ENCODE measurements at regions not wholly inside any gene's neighbourhood (a gene's known extent, or its start where the extent isn't known, plus 50 kb on each side); places are given as distances from the start of the nearest gene placed in this dataset.

DNA sequence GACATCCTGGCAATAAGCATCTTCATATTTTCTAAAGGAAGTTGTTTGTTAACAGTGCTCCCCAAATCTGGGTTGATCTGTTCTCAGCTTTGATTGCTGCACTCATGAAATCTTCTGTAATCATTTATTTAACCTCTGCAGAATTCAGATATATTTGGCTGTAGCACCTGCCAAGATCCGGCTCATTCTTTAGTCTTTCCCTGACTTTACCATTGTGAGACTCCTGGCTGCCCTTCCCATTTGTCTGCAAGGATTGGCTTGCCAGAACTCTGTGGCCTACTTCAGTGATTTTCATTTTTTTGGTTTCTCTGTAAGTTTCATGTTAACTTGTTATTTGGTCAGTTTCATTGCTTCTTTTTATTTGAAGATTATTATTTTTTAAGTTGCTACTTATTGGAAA, 191.2 kb upstream of the PLXNC1 start:
- DNase-seq (ENCODE audit: low read depth): no peak
- TF ChIP-seq, protein P1, sequence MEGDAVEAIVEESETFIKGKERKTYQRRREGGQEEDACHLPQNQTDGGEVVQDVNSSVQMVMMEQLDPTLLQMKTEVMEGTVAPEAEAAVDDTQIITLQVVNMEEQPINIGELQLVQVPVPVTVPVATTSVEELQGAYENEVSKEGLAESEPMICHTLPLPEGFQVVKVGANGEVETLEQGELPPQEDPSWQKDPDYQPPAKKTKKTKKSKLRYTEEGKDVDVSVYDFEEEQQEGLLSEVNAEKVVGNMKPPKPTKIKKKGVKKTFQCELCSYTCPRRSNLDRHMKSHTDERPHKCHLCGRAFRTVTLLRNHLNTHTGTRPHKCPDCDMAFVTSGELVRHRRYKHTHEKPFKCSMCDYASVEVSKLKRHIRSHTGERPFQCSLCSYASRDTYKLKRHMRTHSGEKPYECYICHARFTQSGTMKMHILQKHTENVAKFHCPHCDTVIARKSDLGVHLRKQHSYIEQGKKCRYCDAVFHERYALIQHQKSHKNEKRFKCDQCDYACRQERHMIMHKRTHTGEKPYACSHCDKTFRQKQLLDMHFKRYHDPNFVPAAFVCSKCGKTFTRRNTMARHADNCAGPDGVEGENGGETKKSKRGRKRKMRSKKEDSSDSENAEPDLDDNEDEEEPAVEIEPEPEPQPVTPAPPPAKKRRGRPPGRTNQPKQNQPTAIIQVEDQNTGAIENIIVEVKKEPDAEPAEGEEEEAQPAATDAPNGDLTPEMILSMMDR (conservative IDR thresholded peaks at IDR 0.05; ENCODE audit: low read depth, low read length): no peak
- no peak overlapping the region for H3K4me3 ChIP-seq (ENCODE audit: low read length)

- no peak overlapping the region for H3K4me3 ChIP-seq (ENCODE audit: low read length)
- TF ChIP-seq, protein P1 (conservative IDR thresholded peaks at IDR 0.05; ENCODE audit: low read depth, low read length): peak; percentile 3
- DNase-seq (ENCODE audit: low read depth): no peak
These were observed 190.5 kb upstream of the PLXNC1 start for GRCh38 chr12:93957870-93958269.

DNA sequence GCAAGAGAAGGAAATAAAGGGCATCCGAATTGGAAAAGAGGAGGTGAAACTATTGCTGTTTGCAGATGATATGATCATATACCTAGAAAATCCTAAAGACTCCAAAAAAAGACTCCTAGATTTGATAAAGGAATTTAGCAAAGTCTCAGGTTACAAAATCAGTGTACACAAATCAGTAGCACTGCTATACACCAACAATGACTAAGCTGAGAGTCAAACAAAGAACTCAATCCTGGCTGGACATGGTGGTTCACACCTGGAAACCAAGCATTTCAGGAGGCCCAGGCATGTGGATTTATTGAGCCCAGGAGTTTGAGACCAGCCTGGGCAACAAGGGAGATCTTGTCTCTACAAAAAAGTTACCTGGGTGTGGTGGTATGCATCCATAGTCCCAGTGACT, 188.7 kb upstream of the PLXNC1 start:
- DNase-seq (ENCODE audit: low read depth): no peak
- no peak overlapping the region for H3K4me3 ChIP-seq (ENCODE audit: low read length)
- TF ChIP-seq, protein P1 (conservative IDR thresholded peaks at IDR 0.05; ENCODE audit: low read depth, low read length): no peak

- no peak overlapping the region for H3K4me3 ChIP-seq (ENCODE audit: low read length)
- no peak for DNase-seq (ENCODE audit: low read depth)
- TF ChIP-seq, protein P1 (conservative IDR thresholded peaks at IDR 0.05; ENCODE audit: low read depth, low read length): no peak
These were observed 187.9 kb upstream of the PLXNC1 start for GRCh38 chr12:93960521-93960920.

DNA sequence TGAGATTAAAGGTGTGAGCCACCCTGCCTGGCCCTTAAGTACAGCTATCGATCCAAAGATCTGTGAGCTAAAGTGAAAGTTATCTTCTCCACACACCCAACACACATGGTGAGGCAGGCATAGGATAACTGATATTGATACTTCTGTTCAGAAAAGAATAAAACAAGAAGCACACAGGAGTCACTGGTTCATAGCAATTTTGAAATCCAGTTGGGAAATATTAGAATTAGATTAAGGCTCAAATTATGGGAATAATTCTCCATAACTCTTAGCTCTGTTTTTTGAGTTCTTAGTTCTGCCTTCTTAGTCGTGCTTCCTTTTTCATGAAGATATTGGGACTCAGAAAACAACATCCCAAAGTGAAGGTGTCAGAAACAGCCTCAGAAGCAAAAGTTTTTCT, 186.0 kb upstream of the PLXNC1 start:
- no peak for DNase-seq (ENCODE audit: low read depth)
- TF ChIP-seq, protein P1 (conservative IDR thresholded peaks at IDR 0.05; ENCODE audit: low read depth, low read length): no peak
- H3K4me3 ChIP-seq (ENCODE audit: low read length): no peak overlapping the region

DNA sequence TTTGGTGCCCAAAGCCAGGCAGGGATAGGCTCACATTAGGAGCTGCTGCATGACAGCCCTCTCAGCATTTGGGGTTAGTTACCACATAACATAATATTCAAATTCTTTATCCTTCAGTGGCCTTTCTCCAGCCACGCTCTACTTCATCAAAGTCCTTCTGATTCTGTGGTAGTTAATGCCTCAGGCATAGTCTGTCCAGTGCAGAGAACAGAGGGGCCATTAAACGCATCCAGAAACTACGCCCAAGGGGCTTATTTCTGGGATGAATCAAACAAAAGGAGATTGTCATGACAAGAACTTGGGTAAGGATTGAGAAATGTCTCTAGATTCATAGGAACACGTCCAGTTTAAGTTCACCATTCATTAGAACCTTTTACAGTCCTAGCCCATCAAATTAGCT, 183.4 kb upstream of the PLXNC1 start:
- no peak for DNase-seq (ENCODE audit: low read depth)
- TF ChIP-seq, protein P1 (conservative IDR thresholded peaks at IDR 0.05; ENCODE audit: low read depth, low read length): no peak
- H3K4me3 ChIP-seq (ENCODE audit: low read length): no peak overlapping the region

DNA sequence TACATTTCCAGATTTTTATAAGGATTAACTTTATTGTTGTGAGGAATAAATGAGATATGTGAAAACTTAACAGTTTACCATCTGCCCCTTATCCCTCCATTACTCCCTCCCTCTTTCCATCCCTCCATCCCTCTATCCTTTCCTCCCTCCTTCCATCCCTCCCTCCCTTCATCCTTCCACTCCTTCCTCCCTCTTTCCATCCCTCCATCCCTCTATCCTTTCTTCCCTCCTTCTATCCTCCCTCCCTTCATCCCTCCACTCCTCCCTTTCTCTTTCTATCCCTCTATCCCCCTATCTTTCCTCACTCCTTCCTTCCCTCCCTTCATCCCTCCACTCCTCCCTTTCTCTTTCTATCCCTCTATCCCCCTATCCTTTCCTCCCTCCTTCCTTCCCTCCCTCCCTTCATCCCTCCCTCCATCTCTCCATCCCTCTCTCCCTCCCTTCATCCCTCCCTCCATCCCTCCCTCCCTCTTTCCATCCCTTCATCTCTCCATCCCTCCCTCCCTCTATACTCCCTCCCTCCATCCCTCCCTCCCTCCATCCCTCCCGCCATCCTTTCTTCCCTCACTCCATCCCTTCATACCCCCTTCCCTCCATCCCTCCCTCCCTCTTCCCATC, 181.8 kb upstream of the PLXNC1 start:
- DNase-seq (ENCODE audit: low read depth): no peak
- TF ChIP-seq, protein P1 (conservative IDR thresholded peaks at IDR 0.05; ENCODE audit: low read depth, low read length): no peak
- no peak overlapping the region for H3K4me3 ChIP-seq (ENCODE audit: low read length)
